GM23338 (cell line): ENCODE measurements at regions not wholly inside any gene's neighbourhood (a gene's known extent, or its start where the extent isn't known, plus 50 kb on each side); places are given as distances from the start of the nearest gene placed in this dataset.

Source experiments
- ATAC-seq: fragments of 200-7000 bp; cut with Tn5 transposase; 3 replicates; pipeline ENCODE4 v1.9.1; 2020
- DNase-seq: peaks from one replicate; pipeline ENCODE4 v3.0.0-alpha.2; 2015; ENCODE audit warnings: low spot score
- H2AFZ ChIP-seq: fragments of 200-600 bp; sonication (generic); 2 replicates; pipeline ENCODE4 v1.8.0; 2016; ENCODE audit warnings: antibody characterized with exemption, mild to moderate bottlenecking, moderate library complexity
- H3F3A ChIP-seq: fragments of 200-600 bp; sonication (generic); replicated peaks from 2 replicates; pipeline ENCODE4 v1.8.0; 2017; ENCODE audit warnings: antibody characterized with exemption, mixed run types, low read depth
- H3K27ac ChIP-seq: fragments of 200-600 bp; sonication (generic); 2 replicates; pipeline ENCODE4 v1.6.1; 2016; ENCODE audit warnings: low read depth
- H3K27me3 ChIP-seq: fragments of 200-600 bp; sonication (generic); 2 replicates; pipeline ENCODE4 v1.8.0; 2016; ENCODE audit warnings: mild to moderate bottlenecking, mixed run types, moderate library complexity; ENCODE audit not compliant: insufficient read depth
- H3K36me3 ChIP-seq: fragments of 200-600 bp; sonication (generic); 2 replicates; pipeline ENCODE4 v1.8.0; 2016; ENCODE audit warnings: mild to moderate bottlenecking; ENCODE audit not compliant: insufficient read depth
- H3K4me1 ChIP-seq: fragments of 200-600 bp; sonication (generic); 2 replicates; pipeline ENCODE4 v1.8.0; 2016; ENCODE audit warnings: mild to moderate bottlenecking, moderate library complexity; ENCODE audit not compliant: insufficient read depth
- H3K4me2 ChIP-seq: fragments of 200-600 bp; sonication (generic); 2 replicates; pipeline ENCODE4 v1.7.1; 2017; ENCODE audit warnings: mixed run types
- H3K4me3 ChIP-seq: fragments of 200-600 bp; sonication (generic); 2 replicates; pipeline ENCODE4 v1.6.1; 2016; ENCODE audit warnings: mixed run types
- H3K79me2 ChIP-seq: fragments of 200-600 bp; sonication (generic); replicated peaks from 2 replicates; pipeline ENCODE4 v1.8.0; 2017; ENCODE audit warnings: mild to moderate bottlenecking; ENCODE audit not compliant: insufficient read depth
- H3K9me2 ChIP-seq: fragments of 200-600 bp; sonication (generic); 2 replicates; pipeline ENCODE4 v1.8.0; 2017; ENCODE audit not compliant: insufficient read depth
- H4K20me1 ChIP-seq: fragments of 200-600 bp; sonication (generic); replicated peaks from 2 replicates; pipeline ENCODE4 v1.8.0; 2017; ENCODE audit warnings: mild to moderate bottlenecking; ENCODE audit not compliant: insufficient read depth
- H3K27ac Mint-ChIP-seq: 2 replicates; pipeline ENCODE4 v1.8.0; 2020; ENCODE audit warnings: inconsistent platforms, mild to moderate bottlenecking, moderate library complexity, mixed read lengths
- H3K27me3 Mint-ChIP-seq: 3 replicates; pipeline ENCODE4 v1.8.0; 2022; ENCODE audit warnings: low read depth, mild to moderate bottlenecking, moderate library complexity, mixed read lengths, inconsistent platforms; ENCODE audit not compliant: insufficient read depth, poor library complexity
- H3K36me3 Mint-ChIP-seq: 3 replicates; pipeline ENCODE4 v1.8.0; 2021; ENCODE audit warnings: low read depth, mild to moderate bottlenecking, inconsistent platforms, moderate library complexity, mixed read lengths
- H3K4me1 Mint-ChIP-seq: 3 replicates; pipeline ENCODE4 v1.8.0; 2020; ENCODE audit warnings: mild to moderate bottlenecking, inconsistent platforms, mixed read lengths
- H3K4me3 Mint-ChIP-seq: 3 replicates; pipeline ENCODE4 v1.8.0; 2021; ENCODE audit warnings: moderate library complexity, mild to moderate bottlenecking, inconsistent platforms, mixed read lengths
- H3K9me3 Mint-ChIP-seq: 3 replicates; pipeline ENCODE4 v1.8.0; 2020; ENCODE audit warnings: moderate library complexity, mild to moderate bottlenecking, inconsistent platforms, mixed read lengths
- CREB1 ChIP-seq: fragments of 250-450 bp; sonication (Bioruptor Pico); IDR thresholded peaks from 2 replicates; pipeline ENCODE4 v1.5.0; 2020; ENCODE audit warnings: low read depth, mild to moderate bottlenecking, moderate library complexity
- CTCF ChIP-seq, 2 experiments: fragments of 200-600 bp in 1 of 2; sonication (generic) in 1 of 2; conservative IDR thresholded peaks; 2 replicates each; pipeline versions ENCODE4 v1.5.1 to v1.6.1; 2016 to 2017; ENCODE audit warnings: antibody characterized with exemption in 2 of 2, low read depth in 2 of 2, mild to moderate bottlenecking in 2 of 2, moderate library complexity in 1 of 2
- ETS1 ChIP-seq: IDR thresholded peaks from 2 replicates; pipeline ENCODE4 v1.6.1; 2016; ENCODE audit warnings: antibody characterized with exemption
- EZH2 ChIP-seq: fragments of 200-600 bp; sonication (generic); IDR thresholded peaks from one replicate; pipeline ENCODE4 v1.8.0; 2017; ENCODE audit warnings: antibody characterized with exemption, mild to moderate bottlenecking, low read depth; ENCODE audit not compliant: unreplicated experiment
- EZH2phosphoT487 ChIP-seq: fragments of 200-600 bp; sonication (generic); IDR thresholded peaks from one replicate; pipeline ENCODE4 v1.8.1; 2018; ENCODE audit warnings: antibody characterized with exemption; ENCODE audit not compliant: unreplicated experiment
- JUNB ChIP-seq: IDR thresholded peaks from one replicate; pipeline ENCODE4 v1.6.1; 2016; ENCODE audit warnings: antibody characterized with exemption; ENCODE audit not compliant: unreplicated experiment
- POLR2AphosphoS5 ChIP-seq: IDR thresholded peaks from 2 replicates; pipeline ENCODE4 v1.6.1; 2016; ENCODE audit warnings: antibody characterized with exemption, low read depth
- REST ChIP-seq: IDR thresholded peaks from one replicate; pipeline ENCODE4 v1.6.1; 2018; ENCODE audit warnings: antibody characterized with exemption; ENCODE audit not compliant: unreplicated experiment

- TF ChIP-seq ETS1 (no peak), EZH2 (no peak), CREB1 (CRISPR knock-in tag) (no peak), REST (no peak)
- Histone ChIP-seq H3K4me3 (no peak overlapping the region), H3K27me3 (no peaks in the 10 kb centered on the region), H3K36me3 (no peaks in the 10 kb centered on the region), H4K20me1 (no peaks in the 10 kb centered on the region), H3K4me1 (peaks cover 5% of the 10 kb centered on the region; the same call in 1 of the 2 replicates), H3K4me2 (no peak overlapping the region), H3F3A (no peaks in the 10 kb centered on the region), H2AFZ (no peak overlapping the region), H3K9me2 (peaks cover 4% of the 10 kb centered on the region; the same call in 1 of the 2 replicates), H3K27ac (no peak overlapping the region), H3K79me2 (no peaks in the 10 kb centered on the region)
- H3K4me1 Mint-ChIP-seq = peaks cover 16% of the 10 kb centered on the region
- no peak overlapping the region for H3K27ac Mint-ChIP-seq
- DNase-seq (no peak), ATAC-seq (no peak)
- no peaks in the 10 kb centered on the region for H3K36me3 Mint-ChIP-seq
- peaks cover 4% of the 10 kb centered on the region for H3K27me3 Mint-ChIP-seq
- no peaks in the 10 kb centered on the region; the same call in 2 of the 3 replicates for H3K9me3 Mint-ChIP-seq
- H3K4me3 Mint-ChIP-seq = no peak overlapping the region
These were observed 297.0 kb upstream of the NCAM2 start for GRCh38 chr21:20701235-20701634.

GRCh38 chr21:20703112-20703767, 295.0 kb upstream of the NCAM2 start:
- H4K20me1 ChIP-seq = no peaks in the 10 kb centered on the region
- Mint-ChIP-seq H3K36me3 (no peaks in the 10 kb centered on the region), H3K27me3 (peaks cover 4% of the 10 kb centered on the region), H3K4me3 (no peak overlapping the region), H3K4me1 (peaks cover 12% of the 10 kb centered on the region), H3K27ac (no peak overlapping the region), H3K9me3 (no peaks in the 10 kb centered on the region; the same call in 2 of the 3 replicates)
- DNase-seq = no peak
- no peak overlapping the region for H3K4me2 ChIP-seq
- H3K4me1 ChIP-seq = peaks cover 1% of the 10 kb centered on the region; the same call in 1 of the 2 replicates
- ATAC-seq = no peak
- H3K79me2 ChIP-seq = no peaks in the 10 kb centered on the region
- H3K4me3 ChIP-seq = no peak overlapping the region
- H2AFZ ChIP-seq = no peak overlapping the region
- no peaks in the 10 kb centered on the region for H3K36me3 ChIP-seq
- H3K27me3 ChIP-seq = no peaks in the 10 kb centered on the region
- peaks cover 4% of the 10 kb centered on the region; the same call in 1 of the 2 replicates for H3K9me2 ChIP-seq
- H3F3A ChIP-seq = no peaks in the 10 kb centered on the region
- H3K27ac ChIP-seq = no peak overlapping the region
- TF ChIP-seq ETS1 (no peak), JUNB (no peak), REST (no peak), POLR2AphosphoS5 (no peak), CTCF (conservative IDR thresholded peaks at IDR 0.05; ENCODE audit: low read depth in 2 of 2) (no peak), EZH2phosphoT487 (no peak)
